GM21717 (cell line): ENCODE measurements at regions not wholly inside any gene's neighbourhood (a gene's known extent, or its start where the extent isn't known, plus 50 kb on each side); places are given as distances from the start of the nearest gene placed in this dataset.

Source experiments
- ATAC-seq: cut with Tn5 transposase; IDR thresholded peaks from one replicate; pipeline ENCODE4 v1.9.1; 2021; ENCODE audit warnings: mild to moderate bottlenecking, moderate library complexity; ENCODE audit not compliant: unreplicated experiment

DNA sequence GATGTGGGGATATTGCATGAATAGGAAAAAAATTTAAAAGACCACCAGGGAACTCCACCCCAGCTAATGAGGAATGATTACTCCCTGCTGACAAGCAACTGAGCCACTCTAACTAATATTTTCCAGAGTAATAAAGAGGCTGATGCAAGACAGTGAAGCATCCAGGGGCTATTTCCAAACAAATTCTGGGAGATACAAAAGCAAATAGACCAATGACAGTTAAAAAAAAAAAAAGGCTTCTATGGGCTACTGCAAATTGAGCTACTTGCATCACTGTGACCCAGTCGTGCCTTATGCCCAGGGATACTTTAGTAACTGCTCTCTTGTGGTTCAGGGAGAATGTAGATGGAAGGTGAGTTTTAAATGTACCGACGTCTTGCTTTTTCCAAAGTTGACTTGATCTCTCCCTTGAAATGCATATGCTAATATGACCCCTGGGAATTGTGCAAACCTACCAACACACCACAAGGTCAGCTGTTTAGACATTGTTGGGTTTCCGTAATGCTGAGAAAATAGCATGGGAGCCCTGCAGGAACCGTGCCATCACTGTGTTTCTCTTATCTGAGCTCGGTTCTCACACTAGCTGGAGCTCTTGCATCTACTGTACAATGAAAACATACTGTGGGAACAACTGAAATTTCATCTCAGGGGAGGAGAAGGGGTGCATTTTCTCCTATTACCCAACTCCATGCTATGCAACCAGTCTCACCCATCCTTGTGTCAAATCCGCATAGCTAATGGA is 250.6 kb upstream of the MAP3K1 start:
- ATAC-seq = no peak

DNA sequence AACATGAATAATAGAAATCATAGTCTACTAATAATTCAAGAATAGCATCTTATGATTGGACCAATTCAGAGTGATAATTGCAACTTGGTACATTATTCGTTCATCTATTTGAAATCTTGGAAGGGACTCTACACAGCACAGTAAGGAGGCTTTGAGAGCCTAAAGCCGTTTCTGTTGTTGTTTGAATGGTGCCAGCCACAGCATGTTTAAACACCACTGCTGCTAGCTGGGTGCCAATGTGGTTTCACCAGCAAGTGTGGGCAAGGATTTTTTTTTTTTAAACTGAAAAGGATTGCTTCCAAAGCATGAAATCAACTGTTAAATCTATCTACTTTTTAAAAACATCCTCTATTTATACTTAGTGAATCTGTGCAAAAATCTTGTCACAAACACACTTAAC is 253.9 kb upstream of the MAP3K1 start:
- ATAC-seq = no peak

DNA sequence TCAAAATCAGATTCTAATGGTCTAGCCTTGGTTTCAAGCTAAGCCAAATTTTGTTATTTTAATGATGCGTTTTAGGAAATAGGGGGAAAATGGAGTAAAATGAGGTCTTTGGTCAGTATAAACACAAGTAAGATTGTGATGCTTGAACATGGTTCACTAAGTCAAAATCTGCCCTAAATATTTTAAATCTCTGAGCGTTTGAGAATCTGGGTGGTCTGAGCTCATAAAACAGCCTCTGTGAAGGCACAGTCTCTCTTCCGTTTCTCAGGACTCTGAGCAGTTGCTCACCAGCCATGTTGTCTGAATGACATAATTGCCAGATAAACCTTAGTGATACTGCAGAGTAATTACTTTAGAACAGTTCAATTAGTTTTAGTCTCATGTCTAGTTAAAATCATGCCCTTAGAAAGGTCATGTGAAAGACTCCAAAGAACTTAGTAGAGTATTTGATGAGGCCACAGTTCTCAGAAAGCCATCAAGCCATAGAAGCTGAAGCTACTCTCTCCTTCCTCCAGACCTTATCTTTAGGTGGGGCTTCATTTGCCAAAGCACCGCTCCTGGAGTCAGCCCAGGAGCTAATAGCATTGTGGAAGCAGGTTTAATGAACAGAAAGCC is 257.1 kb upstream of the MAP3K1 start:
- no peak for ATAC-seq

DNA sequence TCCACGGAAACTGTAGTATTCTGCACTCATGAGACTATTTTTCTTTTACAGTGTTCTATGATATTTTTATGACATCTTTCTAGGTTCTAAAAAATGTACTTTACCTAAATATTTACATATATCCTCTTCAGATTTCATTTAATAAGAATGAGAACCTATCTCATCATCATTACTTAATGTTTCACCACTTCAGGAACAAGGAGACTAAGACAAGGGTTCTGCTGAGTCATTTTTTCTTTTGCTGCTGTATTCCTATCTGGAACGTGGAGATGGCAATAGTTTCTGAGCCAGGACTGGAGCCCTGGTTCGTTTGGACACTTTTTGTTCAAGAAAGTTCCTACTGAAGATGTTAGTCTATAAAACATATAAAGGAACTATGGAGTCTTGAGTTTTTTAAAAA is 258.2 kb upstream of the MAP3K1 start:
- no peak for ATAC-seq

DNA sequence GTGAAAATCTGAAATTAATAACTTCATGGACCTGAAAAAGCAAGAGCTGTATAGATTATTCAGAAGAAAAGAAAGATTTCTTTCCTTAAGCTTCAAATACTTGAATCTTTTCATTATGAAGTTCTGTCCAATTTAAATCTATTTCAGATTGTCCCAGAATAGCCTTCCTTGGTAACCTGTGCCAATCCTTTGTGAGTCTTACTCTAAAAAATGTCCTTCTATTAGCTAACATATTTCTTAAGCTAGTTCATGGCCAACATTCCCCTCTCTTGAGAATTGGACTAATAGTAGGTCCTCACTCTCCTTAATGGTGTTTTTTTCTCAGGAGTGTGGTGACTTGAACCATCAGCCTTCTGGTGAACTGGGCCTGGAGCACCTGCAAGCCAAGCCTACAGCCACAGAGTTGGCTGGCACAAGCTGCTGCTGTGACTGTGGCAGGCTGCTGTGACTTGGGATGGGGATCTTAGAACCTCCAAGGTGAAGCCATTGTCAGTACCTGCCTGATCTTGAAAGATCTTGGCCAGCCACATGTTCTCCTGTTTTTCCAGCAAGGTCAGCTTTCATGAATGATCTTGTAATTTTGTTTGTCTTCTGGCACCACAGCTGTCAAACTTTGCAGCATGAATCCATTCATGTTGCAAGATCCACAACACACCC is 262.6 kb upstream of the MAP3K1 start:
- ATAC-seq = no peak

DNA sequence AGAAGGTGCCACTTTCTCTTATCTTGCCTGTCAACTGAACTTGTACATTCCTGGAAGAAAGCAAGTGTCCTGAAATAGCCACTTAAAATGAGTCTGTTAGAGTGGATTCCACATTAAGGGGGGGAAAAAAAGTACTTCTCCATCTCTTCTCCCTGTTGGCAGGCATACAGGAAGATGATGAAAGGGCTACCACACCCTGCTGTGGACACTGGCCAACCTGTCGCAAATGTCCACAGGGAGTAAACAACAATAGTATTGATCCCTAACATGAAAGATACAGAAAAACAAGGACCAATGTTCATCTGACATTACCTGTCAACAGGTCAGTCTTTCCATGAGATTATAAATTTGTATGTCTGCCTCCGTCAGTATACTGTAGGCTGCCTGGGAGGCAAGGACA is 265.1 kb upstream of the MAP3K1 start:
- no peak for ATAC-seq

DNA sequence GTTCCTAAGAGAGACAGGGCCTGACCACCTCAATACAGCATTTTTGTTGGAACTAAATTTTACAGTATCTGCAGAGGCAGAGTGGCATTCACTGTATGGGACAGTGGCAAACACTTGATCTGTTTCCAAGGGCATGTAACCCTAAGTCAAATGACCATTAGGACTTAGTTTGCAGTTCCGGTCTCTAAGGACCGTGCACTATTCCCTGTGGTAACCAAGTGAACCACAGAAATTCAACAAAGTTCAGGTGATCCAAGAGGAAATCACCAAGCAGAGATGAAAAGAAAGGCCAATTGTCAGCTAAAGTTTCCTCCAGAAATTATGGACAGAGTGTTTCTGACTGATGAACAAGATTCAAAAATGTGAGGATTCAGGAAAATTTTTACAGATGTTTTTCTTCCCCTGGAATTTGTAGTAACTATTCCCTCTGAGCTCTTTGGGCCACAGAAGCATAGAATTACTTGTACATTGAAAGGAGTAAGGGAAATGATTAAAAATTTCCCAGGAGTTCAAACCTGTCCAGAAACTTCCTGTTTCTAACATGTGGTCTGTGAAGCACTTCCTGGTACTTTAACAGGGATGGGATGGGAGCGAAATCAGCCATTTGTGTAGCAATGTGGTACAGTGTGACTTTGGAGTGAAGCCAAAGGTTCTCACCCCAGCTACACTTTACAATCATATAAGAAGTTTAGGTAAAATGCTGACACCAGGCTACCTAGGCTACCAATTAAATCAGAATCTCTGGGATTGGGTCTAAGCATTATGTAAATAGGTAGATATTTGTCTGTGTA is 266.1 kb upstream of the MAP3K1 start:
- no peak for ATAC-seq

DNA sequence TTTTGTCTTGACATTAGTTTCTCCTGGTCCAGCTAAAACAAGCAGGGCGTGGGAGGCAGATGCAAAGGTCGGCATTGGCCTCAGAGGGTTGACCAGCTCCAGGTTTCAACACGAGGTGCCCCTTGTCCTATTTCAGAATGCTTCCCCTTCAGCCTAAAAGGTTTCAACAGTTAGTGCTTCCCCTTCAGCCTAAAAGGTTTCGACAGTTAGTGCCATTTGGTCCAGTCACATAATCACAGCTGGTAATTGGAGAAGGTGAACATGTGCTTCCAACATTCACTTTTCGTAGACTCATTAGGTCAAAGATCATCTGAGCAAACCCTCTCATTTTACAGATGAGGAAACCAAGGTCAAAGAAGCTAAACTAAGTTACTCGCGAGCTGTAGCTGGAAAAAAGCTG is 270.3 kb upstream of the MAP3K1 start:
- no peak for ATAC-seq

DNA sequence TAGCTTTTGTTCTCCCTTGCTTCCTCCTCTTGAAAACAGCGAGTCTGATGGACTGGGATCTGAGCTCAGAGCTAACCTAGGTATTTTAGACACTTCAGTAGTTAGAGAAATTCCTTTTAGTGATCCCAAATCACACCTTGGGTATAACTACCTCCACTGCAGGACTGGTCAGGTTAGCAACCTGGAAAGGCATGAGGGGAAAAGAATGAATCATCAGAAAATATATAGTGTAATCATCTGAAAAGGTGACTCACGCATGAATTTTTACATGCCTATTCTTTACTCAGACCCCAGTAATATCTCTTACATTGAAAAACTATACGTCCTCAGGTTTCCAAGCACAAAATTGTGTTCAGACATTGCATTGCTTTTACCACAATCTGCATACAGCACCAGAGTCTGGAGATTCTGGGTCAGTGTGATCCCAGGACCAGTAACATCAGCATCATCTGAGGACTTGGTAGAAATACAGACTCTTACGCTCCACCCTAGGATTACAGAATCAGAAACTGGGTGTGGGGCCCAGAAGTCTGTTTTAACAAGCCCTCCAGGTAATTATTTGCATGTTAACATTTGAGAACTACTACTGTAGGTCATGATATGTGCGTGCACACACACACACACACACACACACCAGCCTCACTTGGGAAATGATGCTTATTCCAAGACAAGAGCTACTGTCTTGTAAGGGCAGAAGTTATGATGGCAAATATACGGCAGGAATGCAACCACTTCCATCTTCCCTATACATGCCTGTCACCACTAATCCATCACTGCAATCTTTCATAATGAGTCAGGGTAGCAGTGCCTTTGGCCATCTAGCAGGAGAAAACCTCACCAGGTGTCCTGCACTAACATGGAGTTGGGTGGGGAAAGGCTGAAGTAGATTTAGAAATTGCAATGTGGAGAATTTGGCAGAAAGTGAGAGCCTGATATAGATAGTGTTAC is 271.6 kb upstream of the MAP3K1 start:
- ATAC-seq = no peak

DNA sequence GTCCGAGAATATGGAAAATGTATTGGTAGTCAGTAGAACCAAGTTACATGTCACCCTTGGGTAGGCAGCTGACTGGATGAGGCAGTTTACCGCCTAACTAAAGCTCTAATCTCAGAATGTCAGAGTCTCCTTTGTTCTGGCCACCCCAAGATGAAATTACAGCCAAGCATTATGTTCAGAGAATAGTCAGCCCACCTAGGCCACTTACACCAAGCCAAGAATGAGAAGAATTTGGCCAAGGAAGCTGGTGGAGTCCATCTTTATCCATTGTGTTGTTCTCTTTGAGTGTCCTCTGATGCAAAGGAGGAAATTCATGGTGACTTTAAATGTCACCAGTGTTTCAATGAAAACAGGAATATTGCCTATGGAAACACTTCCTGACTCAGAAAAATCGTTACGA is 275.1 kb upstream of the MAP3K1 start:
- ATAC-seq = no peak

DNA sequence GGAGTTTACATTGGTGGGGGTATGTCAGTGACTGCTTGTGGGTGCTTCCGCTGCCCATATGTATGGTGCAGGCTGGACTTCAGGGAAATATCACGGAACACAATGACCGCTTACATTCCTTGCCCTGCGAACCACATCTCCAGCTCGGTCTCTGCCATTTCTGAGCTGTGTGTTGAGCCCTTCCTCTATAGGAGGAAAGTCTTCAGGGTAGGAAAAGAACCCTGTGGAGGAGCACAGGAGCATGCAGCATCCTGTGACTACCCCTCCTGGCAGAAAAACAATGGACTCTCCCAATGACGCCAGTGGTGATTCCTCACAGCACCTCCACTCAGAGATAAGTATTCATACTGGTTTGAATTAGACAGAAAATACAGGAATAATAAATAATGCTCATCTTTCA is 276.8 kb upstream of the MAP3K1 start:
- ATAC-seq = no peak

DNA sequence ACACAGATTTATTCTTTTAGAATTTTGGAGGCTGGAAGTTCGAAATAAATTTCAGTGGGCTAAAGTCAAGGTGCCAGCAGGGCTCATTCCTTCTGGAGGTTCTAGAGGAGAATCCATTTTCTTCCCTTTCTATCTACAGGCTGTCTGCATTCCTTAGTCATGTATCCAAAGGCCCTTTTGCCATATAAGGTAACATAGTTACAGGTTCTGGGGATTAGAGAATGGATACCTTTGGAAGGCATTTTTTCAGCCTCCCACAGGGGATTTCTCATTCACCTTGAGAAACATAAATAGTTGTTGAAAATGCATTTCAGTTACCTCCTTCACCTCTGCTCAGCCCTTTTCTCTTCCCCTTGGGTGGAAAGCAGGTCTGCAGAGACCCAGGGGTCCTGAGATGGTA is 280.0 kb upstream of the MAP3K1 start:
- no peak for ATAC-seq

DNA sequence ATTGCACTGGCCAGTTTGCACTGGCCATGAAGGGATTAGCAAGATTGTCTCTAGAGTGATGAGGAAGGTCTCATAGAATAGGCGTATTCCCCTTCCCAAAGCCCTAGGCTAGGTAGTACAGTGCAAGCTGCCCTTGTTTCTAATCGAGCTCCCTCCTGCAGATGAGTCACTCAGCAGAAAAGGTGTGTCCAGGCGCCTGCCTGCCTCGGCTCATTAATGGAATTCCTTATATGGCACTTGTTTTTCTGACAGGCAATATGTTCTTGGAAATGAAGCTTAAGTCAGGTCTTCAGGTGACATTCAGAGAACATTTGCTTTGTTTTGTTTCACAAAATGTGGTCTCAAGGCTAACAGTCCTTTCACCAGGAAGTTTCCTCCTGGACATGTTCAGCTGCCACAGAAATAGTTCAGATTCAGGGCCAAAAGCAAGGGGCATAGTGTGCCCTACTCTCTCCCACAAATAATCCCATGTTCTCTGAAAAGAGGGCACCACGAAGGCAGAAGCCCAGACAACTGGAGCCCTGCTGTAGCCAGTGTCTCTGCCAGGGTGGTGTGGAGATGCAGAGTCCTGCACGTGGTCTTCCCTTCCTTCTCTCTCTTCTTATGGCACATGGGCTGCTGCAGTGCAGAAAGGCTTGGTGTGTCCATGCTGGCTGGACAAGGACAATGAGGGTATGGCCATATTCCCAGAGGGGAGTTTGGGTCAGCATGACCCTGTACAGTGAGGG is 281.1 kb upstream of the MAP3K1 start:
- ATAC-seq = no peak

DNA sequence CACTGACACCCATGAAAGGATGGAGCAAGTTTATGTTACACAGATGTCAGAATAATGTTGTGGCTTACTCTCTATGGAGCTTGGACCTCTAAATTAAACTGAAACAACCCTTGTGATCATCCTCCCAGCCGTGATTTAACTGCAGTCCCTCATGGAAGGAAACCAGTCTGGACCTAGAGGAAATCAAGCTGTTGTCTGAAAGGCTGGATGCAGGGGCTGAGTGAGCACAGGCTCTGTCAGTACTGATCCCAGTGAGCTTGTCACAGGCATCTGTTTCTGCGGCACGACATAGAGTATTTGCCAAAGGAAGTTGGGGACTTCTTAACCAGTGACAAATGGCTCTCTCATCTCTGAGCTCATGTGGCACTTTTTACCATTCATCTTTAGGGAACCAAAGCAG is 282.9 kb upstream of the MAP3K1 start:
- no peak for ATAC-seq

DNA sequence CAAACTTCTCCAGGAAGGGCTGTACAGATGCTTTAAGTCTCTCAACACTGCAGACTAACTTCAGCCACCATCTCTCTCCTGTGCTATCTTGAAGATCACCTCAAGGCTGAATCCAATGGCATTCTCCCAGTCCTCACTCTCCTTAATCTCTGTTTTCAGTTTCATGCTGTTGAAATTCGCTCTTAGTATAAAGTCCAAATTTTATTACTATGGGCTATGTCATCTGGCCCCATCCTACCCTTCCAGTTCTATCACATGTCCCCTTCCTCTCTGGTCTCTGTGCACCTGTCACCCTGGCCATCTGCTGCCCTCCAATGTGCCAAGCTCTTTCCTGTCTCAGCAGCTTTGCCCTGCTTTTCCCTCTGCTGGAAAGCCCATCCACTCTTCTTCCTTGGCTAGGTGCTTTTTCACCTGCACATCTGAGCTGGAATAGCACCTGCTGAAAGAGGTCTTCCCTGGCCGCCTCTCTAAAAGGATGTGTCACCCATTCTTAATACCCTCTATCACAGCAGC is 284.7 kb upstream of the MAP3K1 start:
- no peak for ATAC-seq

DNA sequence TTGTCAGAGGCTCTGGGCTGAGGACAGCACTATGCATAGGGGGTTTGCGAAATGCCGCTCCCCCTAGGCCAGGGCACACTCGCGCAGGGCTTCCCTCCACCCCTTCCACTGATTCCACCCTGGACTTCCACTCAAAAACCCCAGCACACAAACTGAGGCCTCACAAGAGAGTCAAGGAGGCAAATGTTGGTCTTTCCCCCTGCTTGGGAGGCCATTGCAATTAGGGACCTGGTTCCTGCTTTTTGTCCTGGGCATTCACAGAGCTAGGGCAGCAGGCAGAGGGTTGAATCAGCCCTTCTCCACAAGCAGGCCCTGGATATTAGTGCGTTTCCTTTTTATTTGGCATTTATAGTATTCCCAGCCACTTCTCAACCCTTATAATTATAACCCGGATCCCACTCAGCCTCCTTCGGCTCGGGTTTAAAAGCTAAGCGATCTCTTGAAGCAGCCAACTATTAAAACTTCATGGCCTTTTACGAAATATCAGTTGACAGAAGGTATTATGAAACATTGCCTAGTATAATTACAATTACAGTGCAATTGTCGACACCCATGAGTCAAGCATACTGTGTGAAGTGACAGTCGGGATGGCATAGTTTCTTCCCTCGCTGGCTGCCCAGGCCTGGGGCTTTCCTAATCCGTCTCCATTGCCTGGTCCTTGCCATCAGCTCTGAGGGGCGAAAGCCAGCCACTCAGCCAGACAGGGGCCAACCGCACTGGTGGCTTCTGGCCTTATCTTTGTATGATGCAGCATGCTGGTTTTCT is 285.5 kb upstream of the MAP3K1 start:
- no peak for ATAC-seq

DNA sequence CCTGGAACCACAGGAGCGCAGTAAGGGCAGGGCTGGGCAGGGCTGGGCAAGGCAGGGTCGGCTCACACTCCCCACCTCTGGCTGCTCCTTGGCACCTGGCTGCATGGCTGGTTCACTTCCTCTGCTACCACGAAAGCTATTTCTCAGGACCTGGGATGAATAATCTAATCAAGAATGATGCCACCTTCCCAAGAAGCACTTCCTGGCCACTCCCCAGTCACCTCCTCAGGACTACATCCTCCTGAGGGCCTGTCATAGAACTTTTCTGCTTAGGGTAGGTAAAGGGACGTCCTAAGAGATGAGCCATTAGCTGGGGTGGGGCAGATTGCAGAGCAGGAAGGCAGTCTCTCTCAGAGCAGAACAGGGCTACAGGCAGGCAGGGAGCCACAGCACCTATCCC is 288.2 kb upstream of the MAP3K1 start:
- ATAC-seq = no peak

DNA sequence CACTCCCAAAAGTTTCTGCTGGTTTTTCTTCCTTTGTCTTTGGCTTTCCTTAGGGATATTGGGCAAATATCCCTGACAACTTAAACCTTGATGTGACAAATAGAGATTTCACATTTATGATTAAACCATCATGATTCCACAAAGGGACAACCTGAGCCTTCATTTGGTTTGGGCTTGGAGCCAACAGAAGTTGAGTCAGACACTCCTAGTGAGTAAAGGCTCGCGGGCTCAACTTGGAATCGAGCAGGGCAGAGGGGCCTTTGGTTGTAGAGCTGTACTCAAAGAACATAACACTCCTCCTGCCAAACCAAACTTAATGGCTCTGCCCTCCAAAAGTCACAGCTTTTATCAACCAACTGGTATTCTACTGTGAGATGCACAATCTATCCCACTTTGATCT is 290.2 kb upstream of the MAP3K1 start:
- no peak for ATAC-seq
